Ammon's horn (tissue), 1 donor: ENCODE measurements at regions not wholly inside any gene's neighbourhood (a gene's known extent, or its start where the extent isn't known, plus 50 kb on each side); places are given as distances from the start of the nearest gene placed in this dataset.
"Not testable (repeated sequence)": the region's sequence is repeated elsewhere in the genome, so short reads cannot be mapped to it uniquely, and the experiment has no call there.

Experiments used
- DNase-seq: peaks from one replicate; pipeline ENCODE4 v3.0.0-alpha.2; 2016; ENCODE audit warnings: low spot score

- no peak for DNase-seq
Observed at GRCh38 chr3:78317774-78318173, 1277.9 kb downstream of the ROBO2 start.

- DNase-seq, result no peak
Observed at GRCh38 chr3:78322780-78323179, 1282.9 kb downstream of the ROBO2 start.

GRCh38 chr3:78337801-78338211 lies 1297.9 kb downstream of the ROBO2 start:
- no peak for DNase-seq

- no peak for DNase-seq
Observed at GRCh38 chr3:78338405-78338804, 1298.5 kb downstream of the ROBO2 start.

- DNase-seq, result no peak
Observed at GRCh38 chr3:78343221-78343620, 1303.3 kb downstream of the ROBO2 start.

- DNase-seq, result not testable (repeated sequence)
Observed at GRCh38 chr3:78344267-78344666, 1304.4 kb downstream of the ROBO2 start.

- no peak for DNase-seq
Observed at GRCh38 chr3:78344918-78345317, 1305.0 kb downstream of the ROBO2 start.

DNA sequence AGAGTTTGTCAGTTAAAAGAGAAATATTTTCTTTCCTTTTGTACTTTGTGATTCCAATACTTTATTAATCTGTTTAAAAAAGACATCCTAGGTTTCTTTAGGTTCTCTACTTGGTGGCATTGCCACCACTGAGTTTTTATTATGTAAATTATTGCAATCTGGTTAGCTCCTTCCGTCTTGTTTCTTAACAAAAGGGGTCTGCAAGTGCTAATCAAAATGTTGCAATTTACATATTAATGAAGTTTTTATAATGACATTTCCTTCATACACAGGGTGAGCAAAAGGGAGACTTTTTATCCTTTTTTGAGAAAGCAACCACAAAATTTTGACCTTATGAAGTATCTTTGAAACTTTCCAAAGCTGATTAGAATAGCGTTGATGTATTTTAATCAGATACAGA lies 1307.3 kb downstream of the ROBO2 start:
- no peak for DNase-seq

- DNase-seq, result no peak
Observed at GRCh38 chr3:78348664-78349063, 1308.8 kb downstream of the ROBO2 start.

GRCh38 chr3:78349571-78349970 lies 1309.7 kb downstream of the ROBO2 start:
- DNase-seq, result no peak

DNA sequence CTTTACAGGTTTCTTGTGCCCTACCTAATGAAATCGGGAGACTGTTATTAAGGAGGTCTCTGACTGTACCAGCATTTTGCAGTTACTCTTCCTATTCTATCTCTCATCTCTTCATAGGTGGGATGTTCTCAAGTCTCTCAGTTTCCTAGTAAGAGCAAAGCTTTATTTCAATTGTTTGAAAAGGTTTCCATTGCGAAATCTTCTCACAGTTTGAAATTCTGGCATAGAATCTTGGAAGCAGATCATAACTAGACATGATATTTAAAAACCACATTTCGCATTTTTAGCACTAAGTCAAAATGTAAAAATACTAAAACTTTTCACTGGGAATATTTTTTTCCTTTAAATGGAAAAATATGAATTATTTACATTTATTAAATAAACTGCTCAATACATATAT lies 1311.4 kb downstream of the ROBO2 start:
- DNase-seq, result no peak

DNA sequence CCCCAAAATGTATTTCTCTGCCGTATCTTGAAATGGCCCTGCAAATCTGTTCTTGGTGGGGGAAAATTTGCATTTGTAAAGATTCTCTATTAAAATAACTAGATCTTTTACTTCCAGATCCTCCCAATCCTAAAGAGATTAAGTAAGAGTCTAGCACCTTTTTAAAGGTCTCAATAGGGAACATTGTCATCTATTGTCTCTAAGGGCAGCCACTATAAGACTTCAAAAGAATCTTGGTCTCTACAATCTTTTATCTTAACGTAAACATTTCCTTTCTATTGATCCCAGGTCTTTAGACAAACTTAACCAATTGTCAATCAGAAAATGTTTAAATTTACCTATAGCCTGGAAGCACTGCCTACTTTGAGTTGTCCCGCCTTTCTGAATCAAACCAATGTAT lies 1313.3 kb downstream of the ROBO2 start:
- no peak for DNase-seq

DNA sequence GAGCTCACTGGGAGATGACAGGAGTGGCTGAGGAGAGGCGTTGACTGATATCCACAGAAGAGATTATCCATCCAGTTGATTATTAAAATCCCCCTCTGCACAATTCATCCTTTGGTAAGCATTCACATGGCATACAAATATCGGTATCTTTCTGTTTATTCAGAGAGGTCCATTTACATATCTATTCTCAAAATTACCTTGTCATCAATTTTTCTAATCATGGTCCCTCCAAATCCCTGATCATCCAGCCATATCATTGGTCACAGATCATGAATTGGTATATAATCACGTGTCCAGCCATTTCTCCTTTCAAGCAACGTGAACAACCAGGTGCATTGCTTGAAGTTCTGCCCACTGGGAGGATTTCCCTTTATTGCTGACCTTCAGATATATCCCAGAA lies 1321.0 kb downstream of the ROBO2 start:
- DNase-seq, result no peak

GRCh38 chr3:78368636-78369345 lies 1328.9 kb downstream of the ROBO2 start:
- DNase-seq, result no peak

- no peak for DNase-seq
Observed at GRCh38 chr3:78390221-78390620, 1350.3 kb downstream of the ROBO2 start.

DNA sequence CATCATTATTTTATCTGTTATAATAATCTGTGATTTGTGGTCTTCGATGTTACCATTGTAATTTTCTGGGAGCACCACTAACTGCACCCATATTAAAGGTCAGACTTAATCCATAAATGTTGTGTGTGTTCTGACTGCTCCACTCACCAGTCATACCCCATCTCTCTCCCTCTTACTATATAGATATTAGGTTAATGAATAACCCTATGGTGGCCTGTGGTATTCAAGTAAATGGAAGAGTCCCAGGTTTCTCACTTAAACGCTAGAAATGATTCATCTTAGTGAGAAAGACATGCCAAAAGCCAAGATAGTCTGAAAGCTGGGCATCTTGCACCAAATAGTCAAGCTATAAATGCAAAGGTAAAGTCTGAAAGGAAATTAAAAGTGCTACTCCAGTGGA lies 1358.5 kb downstream of the ROBO2 start:
- no peak for DNase-seq

DNA sequence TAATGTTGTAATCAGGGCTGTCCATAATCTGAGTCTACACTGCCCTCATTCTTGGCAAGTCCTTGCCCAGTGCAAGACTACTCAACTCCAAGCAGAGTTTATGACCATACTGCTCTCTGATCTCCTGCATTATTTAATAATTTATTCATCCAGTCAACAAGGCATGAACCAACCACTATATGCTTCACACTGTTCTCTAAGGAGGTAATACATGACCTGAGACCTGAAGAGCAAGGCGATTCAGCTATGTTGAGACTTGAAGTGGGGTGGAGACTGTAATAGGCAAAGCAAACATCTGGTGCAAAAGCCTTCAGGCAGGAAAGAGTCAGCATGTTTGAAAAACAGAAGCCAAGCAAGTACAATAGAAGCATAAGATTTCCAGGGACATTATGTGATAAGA lies 1362.8 kb downstream of the ROBO2 start:
- DNase-seq, result no peak

- DNase-seq, result no peak
Observed at GRCh38 chr3:78405745-78406144, 1362.1 kb downstream of the ROBO1 start.

DNA sequence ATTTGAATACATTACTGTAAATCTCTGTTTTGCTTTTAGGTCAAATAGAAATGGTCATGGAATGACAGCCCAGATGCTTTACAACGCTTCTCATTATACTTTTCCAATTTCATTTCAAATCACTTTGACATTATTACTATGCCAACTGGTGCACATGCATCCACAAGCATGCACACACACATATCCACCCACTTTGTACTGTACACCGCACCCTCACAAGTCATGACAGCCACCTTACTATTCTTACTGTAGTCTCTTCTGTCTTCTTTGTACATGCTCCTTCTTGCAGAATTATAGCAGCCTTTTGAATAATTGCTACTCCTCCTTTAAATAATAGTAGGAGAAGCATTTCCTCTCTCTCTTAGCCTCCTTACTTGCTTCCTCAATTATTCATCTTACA lies 1361.4 kb downstream of the ROBO1 start:
- no peak for DNase-seq

DNA sequence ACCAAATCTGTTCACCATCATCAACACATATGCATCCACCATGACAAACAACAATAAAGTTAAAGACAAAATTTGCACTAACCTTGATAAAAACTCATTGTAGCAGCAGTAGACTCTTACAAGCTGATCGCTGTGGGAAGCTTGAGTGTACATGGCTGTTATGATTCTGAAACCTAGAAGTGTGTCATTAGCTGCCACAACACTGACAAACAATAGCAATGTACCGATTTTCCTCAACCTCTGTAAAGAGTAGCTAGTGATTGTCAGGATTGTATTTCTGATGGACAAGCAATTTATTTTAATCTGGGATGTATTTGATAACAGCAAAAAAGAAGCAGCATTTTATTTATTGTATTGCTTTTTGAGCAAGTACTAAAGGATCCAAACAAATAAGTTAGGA lies 1357.7 kb downstream of the ROBO1 start:
- DNase-seq, result no peak

DNA sequence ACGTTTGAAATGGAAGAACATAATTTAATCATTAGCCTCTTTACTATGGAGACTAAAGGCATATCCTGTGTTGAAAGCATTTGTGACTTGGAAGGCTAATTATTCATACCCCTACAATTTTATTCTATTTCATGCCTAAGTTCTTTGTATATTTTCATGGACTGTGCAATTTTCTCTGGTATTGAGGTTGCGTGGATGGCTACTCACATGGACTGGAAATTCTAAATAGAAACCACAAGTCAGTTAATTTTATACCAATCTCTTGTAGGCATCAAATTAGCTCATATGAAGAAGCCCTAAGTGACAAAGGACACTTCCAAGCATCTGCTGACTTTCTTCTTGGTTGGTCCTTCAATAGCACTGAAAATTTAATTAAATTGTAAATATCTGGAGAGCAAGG lies 1353.5 kb downstream of the ROBO1 start:
- DNase-seq, result no peak

DNA sequence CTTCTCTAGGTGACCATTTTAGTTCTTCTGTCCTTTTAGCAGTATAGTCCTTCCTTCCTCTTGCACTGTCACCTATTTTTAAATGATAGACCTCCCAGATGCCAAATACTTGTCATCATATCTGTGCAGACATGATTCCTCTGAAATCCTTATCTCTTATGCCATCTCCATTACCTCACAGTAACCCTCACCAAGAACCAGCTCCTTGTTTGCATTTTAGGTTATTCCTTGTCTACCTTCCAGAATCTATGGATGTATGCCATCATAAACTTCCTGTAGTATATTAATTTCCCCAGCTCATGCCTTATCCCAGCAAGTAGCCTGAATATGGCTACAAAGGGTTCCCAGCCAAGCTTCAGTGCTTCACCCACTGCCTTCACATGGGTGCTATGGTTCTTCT lies 1347.2 kb downstream of the ROBO1 start:
- no peak for DNase-seq

DNA sequence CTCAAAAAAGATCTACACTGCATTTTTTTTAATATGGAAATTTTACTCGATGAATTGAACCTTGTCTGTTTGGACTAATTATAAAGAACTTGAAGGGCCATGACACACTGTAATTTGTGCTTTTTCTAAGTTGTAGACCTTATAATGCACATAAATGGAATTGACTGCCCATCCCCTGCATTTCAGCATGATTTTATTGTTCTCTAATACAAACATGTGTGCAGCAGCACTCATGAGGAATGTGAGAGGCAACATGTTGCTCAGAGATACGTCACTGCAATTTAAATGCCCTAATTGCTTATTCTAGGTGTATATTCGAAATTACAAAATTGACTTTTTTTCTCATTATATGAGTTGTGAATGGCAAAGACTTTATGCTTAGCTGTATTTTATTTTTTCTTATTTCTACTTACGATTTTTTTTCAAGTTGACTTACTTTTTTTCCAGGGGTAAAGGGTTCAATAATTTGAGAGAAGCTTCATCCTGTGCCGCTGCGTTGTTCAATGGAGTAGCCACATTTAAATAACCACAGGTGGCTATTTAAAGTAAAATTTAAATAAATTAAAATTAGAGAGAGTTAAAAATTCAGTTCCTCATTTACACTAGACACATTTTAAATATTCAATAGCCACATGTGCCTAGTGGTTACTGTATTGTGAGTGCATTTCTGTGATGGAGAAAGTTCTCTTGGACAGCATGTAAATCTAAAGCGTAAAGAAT lies 1346.4 kb downstream of the ROBO1 start:
- DNase-seq, result no peak

DNA sequence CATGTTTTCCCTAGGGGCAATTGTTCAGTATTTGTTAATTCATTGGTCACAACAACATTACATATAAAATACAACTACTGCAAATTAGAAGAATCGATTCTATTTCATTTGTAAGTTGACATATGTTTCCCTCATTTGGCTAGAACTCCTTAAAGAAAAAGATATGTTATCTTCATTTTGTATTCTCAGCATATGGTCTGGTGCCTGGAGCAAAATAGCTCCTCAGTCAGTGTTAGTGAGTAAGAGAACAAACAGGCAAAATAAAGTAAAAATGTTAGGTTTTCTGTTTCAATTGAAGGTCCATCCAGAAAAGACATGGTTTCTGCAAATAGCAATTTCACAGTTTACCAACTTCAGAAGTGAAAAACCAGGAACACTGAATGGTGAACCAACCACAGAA lies 1343.1 kb downstream of the ROBO1 start:
- DNase-seq, result no peak
